ENCODE measurements at regions not wholly inside any gene's neighbourhood (a gene's known extent, or its start where the extent isn't known, plus 50 kb on each side); places are given as distances from the start of the nearest gene placed in this dataset.
"Not testable (repeated sequence)": the region's sequence is repeated elsewhere in the genome, so short reads cannot be mapped to it uniquely, and the experiment has no call there.

DNA sequence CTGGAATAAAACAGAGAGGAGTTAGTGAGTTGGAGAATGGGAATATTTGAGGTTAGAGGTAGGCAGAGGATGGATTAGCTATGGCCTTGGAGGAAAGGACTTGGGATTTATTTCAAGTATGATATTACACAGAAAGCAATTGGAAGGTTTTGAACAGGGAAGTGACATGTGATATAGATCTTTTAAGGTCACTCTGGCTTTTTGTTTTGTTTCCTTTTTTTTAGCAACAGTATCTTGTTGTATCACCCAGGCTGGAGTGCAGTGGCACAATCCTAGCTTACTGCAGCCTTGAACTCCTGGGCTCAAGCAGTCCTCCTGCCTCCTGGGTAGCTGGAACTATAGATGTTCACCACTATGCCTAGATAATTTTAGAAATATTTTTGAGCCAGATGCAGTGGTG, 190.3 kb downstream of the UTRN start:
- no peak for DNase-seq (ENCODE audit: low read depth in 2 of 2)

DNA sequence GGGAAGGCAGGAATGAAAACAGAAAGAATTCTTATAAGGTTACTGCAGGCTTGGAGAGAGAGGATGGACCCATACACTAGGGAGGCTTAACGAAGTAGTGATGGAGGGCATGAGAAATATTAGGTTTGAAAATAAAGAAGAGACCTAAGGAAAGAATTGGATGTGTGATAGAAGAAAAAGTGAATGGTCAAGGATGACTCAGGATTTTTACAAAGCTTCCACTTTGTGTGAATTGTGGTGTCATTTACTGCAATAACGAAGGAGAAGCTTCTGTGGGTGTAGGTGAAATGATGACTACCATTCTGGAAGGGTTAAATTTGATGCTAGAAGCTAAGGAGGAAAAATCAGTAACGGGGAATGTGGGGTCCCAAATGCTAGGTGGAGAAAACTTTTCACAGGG, 191.2 kb downstream of the UTRN start:
- DNase-seq (ENCODE audit: low read depth in 2 of 2), result no peak

DNA sequence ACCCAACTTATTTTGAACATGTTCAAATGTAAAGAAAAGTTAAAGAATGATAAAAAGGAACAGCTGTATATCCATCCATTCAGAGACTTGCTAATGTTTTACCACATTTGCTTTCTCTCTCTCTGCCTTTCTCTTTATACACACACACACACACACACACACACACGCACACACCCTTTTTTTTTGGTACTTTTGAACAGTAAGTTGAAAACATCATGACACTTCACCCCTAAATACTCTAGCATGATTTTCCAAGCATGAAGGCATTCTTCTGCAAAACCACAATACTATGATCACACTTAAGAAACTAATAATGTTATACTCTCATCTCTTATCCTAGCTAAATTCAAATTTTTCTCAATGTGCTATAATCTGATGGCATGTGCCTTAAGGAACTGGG, 192.3 kb downstream of the UTRN start:
- DNase-seq (ENCODE audit: low read depth in 2 of 2), result no peak

DNA sequence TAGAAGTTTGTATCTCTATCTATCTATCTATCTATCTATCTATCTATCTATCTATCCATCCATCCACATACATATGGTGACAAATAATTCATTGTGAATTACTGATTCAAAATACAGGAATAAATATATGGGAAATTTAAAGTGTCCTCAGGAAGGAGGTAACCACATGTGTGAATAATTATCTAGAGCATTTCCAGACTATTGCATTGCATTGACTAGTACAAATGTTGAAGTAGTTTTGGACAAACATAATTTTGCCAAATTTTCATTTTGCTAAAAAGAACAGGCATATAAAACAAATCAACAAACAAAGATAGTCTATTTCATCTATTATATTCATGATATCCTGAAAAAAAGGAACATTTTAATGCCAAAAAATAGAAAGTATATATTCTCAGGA, 192.7 kb downstream of the UTRN start:
- no peak for DNase-seq (ENCODE audit: low read depth in 2 of 2)

DNA sequence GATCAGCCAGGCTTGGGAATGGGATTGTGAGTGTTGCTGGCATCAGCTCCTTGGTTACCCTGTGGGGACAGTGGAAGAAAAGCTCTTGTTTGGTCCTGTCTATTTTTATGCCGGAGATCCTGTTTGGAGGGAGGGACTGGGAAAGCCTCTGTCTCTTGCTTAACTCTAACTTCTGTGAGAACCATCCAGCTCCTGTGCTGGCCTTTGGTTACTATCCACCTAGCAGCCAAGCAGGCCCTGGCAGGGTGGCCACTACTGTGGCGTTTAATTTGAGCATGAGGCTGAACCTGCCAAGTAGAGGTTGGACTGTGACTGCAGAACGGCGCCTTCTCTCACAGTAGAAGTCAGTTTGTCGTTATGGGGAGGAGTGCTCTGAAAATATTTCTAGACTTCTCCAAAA, 193.3 kb downstream of the UTRN start:
- DNase-seq (ENCODE audit: low read depth in 2 of 2), result no peak

DNA sequence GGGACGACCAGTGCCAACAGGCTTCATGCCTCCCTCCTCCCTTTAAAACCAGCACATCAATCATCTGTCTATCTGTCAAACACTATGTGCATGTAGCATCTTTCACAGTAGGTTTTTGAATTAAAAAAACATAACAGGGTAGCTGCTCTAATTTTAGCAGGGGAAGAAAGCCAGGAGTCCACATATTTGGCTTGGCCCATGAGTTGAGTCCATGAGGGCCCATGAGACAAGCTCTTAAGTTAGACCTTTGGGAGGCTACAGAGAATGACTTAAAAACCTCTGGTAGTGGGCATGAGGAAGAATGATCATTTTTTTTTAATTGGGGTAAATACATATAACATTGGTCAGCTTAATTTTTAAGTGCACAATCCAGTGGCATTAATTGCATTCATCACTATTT, 194.9 kb downstream of the UTRN start:
- DNase-seq (ENCODE audit: low read depth in 2 of 2), result no peak

DNA sequence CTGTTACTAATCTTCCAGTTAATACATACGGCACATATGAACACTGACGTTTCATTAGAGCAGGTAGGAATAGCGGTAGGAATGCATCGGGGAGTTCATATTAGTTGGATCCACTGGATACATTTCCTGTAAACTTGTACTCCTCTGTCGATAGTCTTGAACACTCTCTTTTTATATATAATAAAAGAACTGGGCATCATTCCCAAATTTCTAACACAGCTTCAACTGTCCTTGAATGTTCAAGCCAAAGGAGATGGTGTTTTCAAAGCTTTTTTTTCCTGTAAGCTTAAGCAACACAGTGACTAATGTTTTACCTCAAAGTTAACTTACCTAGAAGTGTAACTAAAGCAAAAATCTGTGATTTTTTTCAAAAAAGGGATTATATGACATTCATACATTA, 195.3 kb downstream of the UTRN start:
- no peak for DNase-seq (ENCODE audit: low read depth in 2 of 2)

DNA sequence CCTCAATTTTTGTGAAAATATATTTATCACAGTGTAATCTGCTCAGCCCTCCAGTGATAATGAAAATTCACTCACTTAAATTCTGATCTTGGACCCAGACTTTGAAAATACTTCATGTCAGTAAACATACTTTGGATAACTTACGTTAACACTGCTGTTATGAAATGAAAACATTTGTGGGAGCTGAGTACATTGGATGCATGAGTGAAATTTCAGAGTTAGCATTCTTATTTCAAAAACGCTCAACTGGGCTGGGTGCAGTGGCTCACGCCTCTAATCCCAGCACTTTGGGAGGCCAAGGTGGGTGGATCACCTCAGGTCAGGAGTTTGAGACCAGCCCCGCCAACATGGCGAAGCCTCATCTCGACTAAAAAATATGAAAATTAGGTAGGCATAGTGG, 196.4 kb downstream of the UTRN start:
- no peak for DNase-seq (ENCODE audit: low read depth in 2 of 2)

DNA sequence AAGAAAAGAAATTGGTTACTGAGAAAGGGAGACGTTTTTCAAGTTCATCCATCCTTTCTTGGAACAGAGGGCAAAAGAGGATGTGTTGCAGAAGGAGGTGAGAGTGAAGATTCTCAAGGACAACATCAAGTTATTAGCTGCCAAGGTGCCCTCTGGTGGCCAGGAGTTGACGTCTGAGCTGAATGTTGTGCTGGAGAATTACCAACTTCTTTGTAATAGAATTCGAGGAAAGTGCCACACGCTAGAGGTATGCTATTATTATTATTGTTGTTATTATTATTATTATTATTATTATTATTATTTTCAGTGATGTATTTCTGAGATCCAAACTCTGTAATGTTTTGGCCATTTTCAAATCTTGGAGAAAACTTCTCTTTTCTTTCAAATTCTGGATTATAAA, 197.0 kb downstream of the UTRN start:
- peak; percentile 65 to 77 for DNase-seq (ENCODE audit: low read depth in 2 of 2)

DNA sequence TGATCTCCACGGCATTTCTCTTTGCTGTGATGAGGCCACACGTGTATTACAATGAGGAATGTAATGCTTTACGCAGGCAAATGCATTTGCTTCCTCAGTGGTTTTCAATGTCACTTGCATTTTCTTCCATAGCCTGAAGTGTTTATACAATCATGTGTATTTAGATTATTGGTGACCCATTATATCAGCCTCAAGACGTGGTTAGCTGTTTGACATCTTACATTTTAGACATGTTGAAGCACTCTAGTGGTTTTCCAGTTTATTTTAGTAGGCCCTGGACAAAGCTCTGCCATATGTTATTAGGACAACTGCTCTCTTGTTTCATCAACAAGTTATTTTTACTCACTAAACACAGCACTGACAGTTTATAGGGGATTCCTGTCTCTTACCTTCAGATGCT, 200.4 kb downstream of the UTRN start:
- no peak for DNase-seq (ENCODE audit: low read depth in 2 of 2)

DNA sequence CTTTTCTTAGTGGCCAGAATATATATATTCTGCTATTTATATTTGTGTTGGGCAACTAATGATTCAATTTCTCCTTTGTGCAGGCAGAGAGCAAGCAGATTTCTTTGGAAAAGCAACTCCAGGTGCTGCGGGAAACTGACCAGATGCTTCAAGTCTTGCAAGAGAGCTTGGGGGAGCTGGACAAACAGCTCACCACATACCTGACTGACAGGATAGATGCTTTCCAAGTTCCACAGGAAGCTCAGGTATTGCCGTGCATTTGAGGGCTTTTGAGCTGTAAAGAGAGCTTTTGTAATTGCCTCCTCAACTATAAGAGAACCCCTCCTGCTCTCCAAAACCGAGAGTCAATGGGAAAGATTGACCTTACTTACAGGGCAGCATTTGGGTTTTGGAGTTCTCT, 203.5 kb downstream of the UTRN start:
- no peak for DNase-seq (ENCODE audit: low read depth in 2 of 2)

DNA sequence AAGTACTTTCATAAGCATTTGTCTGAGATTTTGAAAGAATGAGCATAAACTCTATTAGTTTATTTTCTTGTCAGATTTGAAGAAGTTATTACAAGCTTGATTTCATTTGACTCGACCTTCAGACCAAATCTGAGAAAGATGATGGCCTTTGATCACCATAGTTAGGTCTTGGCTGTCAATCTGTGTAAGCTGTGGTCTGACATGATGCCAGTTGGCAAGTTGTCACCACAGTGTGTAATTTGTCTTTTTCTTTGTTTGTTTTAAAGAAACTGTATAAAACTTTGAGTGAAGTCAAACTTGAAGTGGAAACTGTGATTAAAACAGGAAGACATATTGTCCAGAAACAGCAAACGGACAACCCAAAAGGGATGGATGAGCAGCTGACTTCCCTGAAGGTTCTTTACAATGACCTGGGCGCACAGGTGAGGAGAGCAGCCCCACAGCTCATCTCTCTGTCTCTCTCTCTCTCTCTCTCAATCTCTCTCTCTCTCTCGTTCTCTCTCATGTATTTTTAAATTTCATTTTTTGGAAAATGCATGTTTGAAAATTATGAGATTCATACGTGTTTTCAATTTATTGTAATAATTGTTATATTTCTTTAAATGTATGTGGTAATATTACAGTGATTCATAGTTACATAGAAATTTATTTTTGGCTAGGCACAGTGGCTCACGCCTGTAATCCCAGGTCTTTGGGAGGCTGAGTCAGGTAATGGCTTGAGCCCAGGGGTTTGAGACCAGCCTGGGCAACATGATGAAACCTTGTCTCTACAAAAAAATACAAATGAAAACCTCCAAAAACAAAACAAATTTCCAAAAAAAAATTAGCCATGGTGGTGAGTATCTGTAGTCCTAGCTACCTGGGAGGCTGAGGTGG, 208.1 kb downstream of the UTRN start:
- peak; percentile 44 to 78 for DNase-seq (ENCODE audit: low read depth in 2 of 2)

DNA sequence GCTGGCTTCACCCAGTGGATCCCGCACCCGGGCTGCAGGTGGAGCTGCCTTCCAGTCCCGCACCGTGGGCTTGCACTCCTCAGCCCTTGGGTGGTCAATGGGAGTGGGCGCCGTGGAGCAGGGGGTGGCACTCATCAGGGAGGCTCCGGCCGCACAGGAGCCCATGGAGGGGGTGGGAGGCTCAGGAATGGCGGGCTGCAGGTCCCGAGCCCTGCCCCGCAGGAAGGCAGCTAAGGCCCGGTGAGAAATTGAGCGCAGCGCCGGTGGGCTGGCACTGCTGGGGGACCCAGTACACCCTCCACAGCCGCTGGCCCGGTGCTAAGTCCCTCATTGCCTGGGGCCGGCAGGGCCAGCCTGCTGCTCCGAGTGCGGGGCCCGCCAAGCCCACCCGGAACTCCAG, 209.9 kb downstream of the UTRN start:
- not testable (repeated sequence) for DNase-seq (ENCODE audit: low read depth in 2 of 2)

DNA sequence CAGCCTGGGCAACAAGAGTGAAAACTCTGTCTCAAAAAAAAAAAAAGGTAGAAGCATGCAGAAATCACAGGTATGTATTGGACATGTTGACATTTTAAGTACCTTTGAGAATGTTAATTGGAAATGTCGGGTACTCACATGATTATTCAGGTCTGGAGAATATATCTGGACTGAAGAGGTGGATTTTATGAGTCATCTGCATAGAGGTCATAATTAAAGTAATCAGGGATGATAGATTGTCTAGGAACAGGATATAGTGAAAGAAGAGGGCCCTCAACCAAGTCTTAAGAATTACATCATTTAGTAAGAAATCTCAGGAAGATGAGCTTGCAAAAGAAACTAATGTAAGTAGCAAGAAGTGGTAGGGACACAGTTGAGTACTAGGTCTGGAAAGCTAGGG, 212.5 kb downstream of the UTRN start:
- DNase-seq (ENCODE audit: low read depth in 2 of 2), result peak in 1 of 2 donors; percentile 8

DNA sequence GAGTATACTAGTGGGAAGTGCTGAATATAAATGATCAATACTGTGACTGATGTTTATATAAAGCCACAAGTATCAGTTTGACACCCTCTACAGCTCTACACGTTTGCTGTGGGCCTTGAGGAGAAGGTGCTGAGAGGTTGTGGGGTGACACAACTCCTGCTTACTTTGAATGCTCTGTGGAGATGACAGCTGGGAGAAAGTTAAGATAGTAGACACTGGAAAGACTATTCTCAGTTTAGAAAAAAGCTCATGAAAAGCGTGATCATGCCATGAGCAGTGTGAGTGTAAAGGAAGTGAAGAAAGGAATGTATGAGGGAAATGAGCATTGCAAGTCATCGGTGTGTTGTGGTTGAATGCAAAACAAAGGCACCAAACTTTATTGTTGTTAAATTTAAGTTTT, 215.8 kb downstream of the UTRN start:
- DNase-seq (ENCODE audit: low read depth in 2 of 2), result peak; percentile 20 to 26

DNA sequence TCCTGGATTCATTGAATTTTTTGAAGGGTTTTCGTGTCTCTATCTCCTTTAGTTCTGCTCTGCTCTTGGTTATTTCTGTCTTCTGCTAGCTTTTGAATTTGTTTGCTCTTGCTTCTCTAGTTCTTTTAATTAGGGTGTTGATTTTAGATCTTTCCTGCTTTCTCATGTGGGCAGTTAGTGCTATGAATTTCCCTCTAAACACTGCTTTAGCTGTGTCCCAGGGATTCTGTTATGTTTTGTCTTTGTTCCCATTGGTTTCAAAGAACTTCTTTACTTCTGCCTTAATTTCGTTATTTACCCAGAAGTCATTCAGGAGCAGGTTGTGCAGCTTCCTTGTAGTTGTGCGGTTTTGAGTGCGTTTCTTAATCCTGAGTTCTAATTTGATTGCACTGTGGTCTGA, 220.1 kb downstream of the UTRN start:
- DNase-seq (ENCODE audit: low read depth in 2 of 2), result not testable (repeated sequence)

DNA sequence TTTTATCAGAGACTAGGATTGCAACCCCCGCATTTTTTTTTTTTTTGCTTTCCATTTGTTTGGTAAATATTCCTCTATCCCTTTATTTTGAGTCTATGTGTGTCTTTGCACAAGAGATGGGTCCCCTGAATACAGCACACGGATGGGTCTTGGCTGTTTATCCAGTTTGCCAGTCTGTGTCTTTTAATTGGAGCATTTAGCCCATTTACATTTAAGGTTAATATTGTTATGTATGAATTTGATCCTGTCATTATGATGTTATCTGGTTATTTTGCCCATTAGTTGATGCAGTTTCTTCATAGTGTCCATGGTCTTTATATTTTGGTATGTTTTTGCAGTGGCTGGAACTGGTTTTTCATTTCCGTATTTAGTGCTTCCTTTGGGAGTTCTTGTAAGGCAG, 220.9 kb downstream of the UTRN start:
- DNase-seq (ENCODE audit: low read depth in 2 of 2), result not testable (repeated sequence)

DNA sequence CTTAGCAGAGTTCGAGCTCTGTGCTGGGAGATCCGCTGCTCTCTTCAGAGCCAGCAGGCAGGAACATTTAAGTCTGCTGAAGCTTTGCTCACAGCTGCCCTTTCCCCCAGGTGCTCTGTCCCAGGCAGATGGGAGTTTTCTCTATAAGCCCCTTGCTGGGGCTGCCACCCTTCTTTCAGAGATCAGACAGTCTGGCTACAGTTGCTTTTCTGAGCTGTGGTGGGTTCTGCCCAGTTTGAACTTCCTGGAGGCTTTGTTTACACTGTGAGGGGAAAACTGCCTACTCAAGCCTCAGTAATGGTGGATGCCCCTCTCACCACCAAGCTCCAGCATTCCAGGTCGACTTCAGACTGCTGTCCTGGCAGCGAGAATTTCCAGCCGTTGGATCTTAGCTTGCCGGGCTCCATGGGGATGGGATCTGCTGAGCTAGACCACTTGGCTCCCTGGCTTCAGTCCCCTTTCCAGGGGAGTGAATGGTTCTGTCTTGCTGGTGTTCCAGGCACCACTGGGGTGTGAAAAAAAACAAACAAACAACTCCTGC, 222.7 kb downstream of the UTRN start:
- DNase-seq (ENCODE audit: low read depth in 2 of 2), result not testable (repeated sequence)

DNA sequence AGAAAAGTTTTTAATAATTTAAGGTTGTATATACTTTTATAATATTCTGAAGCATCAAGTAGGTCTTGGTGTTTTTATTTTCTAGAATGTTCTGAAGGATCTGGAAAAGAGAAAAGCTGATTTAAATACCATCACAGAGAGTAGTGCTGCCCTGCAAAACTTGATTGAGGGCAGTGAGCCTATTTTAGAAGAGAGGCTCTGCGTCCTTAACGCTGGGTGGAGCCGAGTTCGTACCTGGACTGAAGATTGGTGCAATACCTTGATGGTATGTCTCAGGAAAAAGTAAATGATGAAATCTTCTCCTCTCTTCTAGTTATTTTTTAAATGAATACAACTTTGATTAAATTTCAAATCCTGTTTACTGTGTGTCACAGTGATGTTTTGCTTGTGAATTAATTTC, 225.7 kb downstream of the UTRN start:
- DNase-seq (ENCODE audit: low read depth in 2 of 2), result no peak

DNA sequence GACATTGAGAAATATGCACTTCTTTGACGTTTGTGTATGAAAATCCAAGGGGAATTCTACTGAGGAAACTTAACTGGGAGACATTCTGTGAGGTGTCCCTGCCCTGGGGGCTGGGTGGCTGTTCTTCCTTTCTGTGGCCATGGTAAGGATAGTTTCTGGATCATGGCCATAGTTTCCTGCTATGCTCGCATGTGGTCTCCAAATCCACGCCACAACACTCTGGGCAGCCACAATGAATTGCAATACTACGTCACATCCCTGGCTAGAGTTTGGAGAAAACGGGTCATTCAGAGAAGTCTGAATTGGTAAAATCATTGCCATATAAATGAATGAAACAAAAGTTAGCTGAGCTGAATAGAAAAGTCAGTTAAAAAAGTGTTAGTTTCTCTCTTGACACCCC, 230.6 kb downstream of the UTRN start:
- DNase-seq (ENCODE audit: low read depth in 2 of 2), result no peak

DNA sequence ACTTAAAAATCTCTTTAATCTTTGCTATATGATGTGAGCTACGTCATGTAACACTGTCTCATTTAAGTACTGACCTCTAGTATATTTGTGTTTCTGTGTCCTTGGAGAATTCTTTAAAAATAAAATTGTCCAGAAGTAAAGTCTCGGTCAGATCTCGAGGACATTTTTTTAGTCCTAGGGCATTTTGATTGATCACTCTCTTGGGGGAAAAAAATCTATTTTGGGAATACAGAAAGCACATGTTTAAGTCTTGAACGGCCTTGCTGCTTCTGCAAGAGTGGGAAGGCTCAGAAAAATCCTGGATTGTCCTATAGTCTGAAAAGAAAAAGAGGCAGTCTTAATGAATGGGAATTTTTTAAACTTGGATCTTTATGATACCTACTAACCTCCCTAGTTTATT, 234.3 kb downstream of the UTRN start:
- no peak for DNase-seq (ENCODE audit: low read depth in 2 of 2)

DNA sequence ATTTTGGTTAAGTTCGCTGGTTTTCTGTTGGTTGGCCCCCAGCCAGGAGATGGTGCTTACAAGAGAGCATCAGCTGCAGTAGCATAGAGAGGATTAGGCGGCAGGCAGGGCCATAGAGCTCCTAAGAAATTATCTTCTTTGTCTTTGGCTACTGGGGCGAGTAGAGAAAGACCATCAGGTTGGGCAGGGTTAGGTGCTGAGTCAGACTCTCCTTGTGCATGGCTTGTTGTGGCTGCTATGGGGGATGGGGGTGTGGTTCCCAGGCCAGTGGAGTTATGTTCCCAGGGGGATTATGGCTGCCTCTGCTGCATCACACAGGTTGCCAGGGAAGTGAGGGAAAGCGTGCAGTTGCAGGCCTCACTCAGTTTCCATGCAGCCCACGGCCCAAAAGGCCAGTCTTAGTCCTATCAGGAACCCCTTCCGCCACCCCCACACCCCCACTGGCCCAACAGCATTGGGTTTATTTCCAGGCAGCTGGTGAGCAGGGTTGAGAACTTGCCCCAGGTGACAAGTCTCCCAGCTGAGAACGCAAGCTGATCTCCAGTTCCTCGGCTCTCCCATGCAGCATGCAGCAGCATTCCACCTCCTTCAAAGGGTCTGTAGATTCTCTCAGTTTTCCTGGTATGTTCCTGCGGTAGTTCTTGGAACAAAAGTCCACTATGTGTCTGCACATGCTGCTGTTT, 243.7 kb downstream of the UTRN start:
- no peak for DNase-seq (ENCODE audit: low read depth in 2 of 2)

DNA sequence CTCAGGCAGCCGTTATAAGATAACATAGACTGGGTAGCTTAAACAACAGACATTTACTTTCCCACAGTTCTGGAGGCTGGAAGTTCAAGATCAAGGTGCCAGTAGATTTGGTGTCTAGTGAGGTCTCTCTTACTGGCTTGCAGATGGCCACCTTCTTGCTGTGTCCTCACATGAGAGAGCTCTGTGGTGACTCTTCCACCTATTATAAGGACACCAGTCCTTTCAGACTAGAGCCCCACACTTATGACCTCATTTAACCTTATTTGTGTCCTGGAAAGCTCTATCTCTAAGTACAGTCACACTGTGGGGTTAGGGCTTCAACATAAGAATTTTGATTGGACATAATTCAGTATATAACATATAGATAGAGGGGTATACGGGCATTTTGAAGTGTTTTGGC, 245.0 kb downstream of the UTRN start:
- DNase-seq (ENCODE audit: low read depth in 2 of 2), result no peak
